NCI-H69 (cell line): ENCODE measurements at regions not wholly inside any gene's neighbourhood (a gene's known extent, or its start where the extent isn't known, plus 50 kb on each side); places are given as distances from the start of the nearest gene placed in this dataset.
"Not testable (repeated sequence)": the region's sequence is repeated elsewhere in the genome, so short reads cannot be mapped to it uniquely, and the experiment has no call there.

ENCODE experiments used
- DNase-seq: peaks from one replicate; lab custom pipeline; 2025; lab: John Stamatoyannopoulos, UW

DNA sequence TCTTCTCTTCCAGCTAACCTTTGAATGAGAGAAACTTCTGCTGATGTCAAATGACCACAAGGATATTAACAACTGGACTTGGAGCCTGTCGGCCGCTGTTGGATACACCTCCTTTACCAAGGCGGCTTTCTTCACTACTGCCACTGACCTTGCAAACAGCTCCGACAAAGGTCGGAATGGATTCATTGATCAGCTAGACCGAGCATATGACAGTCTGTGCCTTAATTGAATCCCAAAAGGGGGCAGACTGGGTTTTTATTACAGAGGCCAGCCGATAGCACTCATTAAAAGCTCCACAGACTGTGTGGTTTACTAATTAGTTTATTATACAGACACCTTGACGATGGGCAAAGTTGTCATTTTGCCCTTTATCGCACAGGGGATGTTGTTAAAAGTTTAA lies 394.5 kb downstream of the RERGL start:
- no peak for DNase-seq

DNA sequence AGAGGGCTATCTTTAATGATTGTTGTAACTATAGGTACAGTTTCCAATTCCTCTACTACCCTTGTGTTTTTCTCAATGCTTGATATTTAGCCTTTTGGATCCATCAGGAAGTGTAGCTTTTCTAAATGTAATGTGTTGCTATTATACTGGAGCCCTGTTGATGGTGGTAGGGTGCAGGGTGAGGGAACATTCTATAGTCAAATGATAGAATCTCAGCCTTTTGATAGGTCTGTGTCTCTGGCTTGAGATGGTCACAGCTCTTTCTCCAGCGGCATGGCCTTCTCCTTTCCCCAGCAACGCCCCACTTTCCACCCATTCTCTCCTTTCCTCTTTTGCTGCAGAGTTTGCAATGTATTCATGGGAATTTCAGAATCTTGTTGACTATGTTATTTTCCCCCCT lies 398.6 kb downstream of the RERGL start:
- DNase-seq: no peak

- no peak for DNase-seq
Observed at GRCh38 chr12:17680220-17680619, 409.8 kb downstream of the RERGL start.

DNA sequence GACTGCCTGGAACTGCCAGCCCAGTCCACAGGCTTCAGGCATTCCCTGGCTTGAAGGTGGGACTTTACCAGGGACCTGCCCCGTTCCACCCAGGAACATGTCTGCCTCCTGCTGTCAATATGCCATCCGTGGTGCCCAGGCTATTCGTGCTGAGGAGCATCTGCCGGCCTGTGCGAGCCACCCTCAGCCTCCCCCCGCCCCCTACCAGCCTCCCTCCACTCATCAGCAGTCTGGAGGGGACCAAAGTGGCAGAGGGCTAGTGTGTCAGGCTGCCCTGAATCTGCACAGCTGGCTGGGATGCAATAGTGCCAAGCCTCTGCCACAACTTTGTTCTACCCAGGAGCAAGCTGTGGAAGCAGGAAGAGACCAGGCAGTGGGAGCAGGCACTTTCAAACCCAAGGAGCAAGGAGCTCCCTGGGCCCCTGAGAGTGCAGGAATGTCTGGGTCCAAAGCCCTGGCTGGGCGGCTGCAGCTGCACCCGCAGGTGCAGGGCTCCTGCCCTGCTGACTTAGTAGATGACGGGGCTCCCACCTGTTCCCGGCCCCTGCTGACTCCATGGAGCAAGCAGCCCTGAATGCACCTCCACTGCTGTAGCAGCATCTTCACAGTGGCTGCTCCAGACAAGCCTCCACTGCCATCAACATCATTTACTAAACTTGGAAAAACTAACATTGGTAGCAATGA lies 423.2 kb downstream of the RERGL start:
- DNase-seq: no peak

- DNase-seq: no peak
Observed at GRCh38 chr12:17665839-17666238, 424.2 kb downstream of the RERGL start.

GRCh38 chr12:17661250-17661649 lies 428.7 kb downstream of the RERGL start:
- peak; percentile 1 for DNase-seq

DNA sequence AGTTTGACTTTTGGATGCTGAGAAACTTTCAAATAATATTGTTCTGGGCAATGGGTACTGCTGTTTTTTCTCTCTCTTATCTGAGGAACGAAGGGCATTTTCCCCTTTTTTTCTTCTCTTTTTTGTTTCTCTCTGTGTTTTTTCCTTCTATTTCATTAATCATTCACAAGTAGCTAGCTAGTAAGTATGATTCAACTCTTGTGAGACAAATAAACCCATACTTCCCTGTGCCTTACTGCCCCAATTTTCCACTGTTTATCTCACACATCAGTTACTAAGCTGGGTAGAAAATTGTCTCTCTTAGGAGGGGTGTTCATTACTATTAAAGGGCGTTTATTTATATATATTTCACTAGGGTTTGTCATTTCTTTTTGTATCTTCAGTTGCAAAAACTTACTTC lies 437.6 kb downstream of the RERGL start:
- no peak for DNase-seq

DNA sequence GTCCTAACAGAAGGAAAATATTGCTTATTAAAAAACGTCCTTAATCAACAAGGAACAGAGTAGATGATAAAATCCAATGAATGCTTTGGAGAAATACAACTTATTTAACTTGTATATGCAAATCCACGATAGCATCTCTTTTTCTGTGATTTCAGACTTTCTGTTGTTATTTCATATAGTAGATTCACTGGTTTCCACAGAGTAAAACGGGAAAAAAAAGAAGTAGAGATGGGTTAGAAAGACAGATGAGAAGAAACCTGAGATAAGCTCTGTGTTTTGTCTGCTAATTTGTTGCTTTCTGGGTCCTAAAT lies 447.7 kb downstream of the RERGL start:
- DNase-seq: no peak

- no peak for DNase-seq
Observed at GRCh38 chr12:17640615-17641014, 449.4 kb downstream of the RERGL start.

DNA sequence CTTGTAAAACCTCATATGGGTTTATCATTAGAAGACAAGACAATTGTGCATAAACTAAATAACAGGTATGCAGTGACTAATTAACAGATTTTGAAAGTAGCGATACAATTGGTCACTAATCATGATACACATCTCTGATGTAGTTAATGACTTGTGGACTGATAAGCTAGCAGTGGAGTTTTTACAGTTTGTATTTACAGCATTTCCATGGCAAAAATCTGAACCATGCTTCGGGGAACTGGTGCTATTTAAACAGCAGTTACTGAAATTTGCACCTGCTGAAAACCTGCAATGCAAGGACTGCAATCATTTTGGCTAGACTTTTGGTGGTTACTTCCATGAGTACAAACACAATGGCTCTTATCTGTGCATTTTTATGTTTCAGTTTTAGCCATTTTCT lies 471.2 kb downstream of the RERGL start:
- DNase-seq: no peak

GRCh38 chr12:17609701-17610100 lies 480.3 kb downstream of the RERGL start:
- DNase-seq: no peak

GRCh38 chr12:17609153-17609552 lies 480.8 kb downstream of the RERGL start:
- peak; percentile 36 for DNase-seq

DNA sequence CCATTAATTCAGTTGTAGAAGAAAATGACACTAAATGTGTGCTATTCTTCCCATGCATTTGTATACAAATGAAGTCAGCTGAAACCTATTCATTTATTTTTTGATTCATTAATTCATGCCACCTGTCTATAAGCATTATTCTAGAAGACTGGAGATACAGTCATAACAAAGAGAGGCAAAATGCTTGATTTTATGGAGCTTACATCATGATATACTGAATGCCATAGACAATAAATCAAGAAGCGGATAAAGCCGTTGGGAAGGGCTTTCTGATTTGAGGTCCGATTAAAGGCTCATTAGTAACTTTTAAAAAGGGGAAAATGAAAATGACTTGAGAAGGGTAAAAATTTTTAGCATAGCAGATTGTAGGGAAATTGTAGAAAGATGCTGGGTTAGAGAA lies 494.9 kb downstream of the RERGL start:
- no peak for DNase-seq

DNA sequence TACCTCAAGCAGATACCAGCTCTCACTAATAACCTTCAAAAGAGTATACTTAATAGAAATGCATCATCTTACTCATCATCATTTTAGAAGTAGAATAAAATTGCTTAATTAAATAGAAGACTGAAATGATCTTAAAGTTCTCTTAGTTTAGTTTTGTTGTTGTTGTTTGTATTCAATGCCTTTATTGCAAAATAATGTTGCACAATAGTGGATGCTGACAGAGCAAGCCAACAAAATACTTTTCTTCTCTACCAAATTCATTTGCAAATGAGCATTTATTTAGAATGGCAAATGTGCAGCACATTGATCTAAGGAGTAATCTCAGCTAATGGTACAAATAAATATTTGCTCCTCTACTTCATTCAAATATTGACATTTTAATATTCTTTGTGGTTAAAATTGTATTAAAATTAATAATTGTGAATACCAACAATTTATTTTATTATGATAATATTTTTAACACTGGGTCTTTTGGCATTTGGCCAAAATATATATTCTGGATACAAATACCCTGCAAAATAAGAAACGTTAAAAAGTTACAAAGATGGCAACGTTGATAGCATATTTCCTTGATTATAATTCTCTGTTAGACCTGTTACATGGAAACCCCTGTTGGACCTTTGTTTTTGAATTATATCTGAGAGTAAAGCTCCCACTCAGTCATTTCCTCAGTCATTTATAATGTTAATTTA lies 496.1 kb downstream of the RERGL start:
- no peak for DNase-seq

DNA sequence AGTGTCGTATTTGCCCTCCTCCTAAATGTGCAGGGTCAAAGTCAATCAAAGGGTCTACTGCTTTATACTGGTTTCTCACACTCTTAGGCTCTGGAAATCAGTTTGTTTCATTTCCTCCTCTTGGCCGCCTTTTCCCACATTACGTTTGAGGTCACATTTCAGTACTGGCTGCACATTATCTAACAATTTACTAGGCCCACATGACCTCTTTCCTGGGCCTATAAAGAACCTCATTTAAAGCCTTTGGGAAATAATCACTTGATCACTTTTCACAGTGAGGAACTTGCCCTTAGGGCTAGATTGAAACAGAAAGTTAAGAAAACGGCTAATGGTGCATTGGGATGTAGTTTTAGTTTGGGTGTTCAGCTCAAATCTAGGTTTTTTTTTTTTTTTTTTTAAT lies 497.5 kb downstream of the RERGL start:
- peak; percentile 10 for DNase-seq

DNA sequence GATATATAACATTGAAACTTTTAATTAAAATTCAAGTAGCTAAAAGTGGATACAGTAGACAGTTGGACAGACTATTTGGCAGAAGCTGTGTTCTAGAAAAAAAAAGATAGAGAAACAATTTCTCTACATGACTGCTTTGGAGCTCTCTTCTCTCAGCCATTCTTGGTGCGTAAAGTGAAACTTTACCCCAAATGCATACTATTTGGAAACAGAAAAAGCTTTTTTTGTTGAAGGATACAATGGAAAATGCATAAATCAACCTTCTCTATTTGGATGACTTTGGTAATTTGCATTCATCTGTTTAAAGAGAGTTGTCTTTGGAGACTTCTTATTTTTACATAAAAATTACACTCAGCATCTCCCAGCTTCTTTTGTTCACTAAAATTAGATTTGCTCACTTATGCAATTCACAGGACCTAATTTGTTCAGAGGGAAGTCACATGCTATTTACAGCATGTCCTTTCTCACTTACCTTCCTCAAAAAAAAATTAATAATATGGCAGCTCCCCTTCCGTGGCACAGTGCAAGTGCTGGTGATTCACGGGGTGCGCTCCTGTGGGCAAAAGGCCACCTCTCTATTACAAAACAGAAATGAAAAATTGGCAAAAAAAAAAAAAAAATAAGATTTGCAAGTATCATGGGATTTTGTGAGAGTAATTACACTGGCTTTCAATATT lies 498.9 kb downstream of the RERGL start:
- no peak for DNase-seq

DNA sequence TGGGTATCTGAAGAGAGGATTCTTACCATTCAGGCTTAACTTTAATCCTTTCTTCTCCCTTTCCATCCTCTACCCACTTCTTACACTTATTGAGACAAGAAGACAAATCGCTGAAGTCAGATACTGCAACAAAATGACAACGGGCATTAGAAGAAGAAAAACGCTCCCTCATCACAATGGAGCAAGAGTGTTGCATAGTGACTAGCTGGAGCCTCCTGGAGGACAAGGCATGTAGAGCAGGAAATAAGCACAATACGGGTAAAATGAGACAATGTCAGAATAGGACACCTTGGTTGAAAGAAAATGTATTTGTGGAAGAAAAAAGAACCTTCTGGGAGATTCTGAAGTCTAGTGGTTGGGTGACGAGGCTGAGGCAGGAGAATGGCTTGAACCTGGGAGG lies 501.0 kb downstream of the RERGL start:
- DNase-seq: peak; percentile 34

DNA sequence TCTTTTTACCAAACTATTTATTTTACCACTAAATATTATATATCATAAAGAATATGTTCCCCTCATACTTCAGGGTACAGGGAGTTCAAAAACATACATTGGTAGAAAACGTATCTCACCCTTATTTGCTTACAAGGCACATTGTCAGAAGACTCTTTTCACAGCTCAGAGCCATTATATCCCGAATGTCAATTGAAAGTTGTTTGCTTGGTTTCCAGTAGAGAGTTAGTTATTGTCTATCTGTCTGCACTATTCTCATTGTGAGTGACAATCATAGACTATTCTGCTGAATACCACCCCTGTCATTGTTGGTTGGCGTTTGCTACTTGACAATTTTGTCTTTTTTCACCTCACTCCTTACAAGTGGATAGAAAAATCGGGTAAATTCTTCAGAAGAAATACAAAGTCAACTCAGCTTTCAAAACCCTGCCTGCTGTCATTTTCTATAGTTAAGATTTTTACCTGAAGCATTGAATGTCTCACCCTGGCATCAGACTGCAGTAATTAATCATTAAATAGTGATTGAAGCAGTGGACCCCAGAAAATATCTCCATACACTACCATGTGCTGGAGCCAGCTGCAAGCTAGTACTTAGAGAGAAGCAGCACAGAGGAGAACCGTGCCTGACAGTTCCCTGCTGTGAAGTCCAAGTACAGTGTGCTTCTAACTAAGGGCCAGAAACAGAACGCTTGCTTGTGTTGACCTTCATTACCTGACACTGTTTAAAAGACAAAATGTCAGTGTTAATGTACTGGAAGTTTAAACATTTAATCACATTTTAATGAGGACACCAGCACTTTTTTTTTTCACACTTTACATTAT lies 510.6 kb downstream of the RERGL start:
- DNase-seq: peak; percentile 78

GRCh38 chr12:17577405-17577804 lies 512.6 kb downstream of the RERGL start:
- peak; percentile 1 for DNase-seq

DNA sequence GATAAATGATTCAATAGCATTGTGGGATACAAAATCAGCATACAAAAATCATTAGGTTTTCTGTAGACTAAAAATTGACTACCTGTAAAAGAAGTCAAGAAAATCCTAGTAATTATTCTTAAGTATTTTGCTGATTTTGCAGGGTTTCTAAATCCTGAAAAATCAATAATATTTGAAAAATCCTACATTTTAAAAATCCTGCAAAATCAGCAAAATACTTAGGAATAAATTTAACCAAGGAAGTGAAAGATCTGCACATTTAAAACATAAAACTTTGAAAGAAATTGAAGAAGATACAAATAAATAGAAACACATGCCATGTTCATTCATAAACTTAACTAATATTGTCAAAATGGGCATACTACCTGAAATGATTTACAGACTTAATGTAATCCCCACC lies 517.7 kb downstream of the RERGL start:
- DNase-seq: no peak

DNA sequence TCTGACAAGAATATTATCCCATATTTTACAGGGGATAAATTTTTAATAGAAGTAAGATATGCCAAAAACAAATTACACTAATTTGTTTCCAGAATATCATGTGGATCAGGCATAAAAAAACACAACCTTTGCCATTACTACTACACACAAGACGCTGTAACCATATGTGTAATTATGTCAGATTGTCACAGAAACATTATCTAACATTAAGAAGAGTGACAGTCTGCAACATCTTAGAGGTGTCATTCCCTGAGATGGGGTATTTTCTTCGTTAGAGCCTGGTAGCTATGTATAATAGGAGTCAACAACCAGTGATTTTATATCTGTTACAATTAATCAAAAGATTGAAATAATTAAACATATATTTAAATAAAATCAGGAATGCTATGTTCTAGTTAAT lies 518.9 kb downstream of the RERGL start:
- no peak for DNase-seq

- not testable (repeated sequence) for DNase-seq
Observed at GRCh38 chr12:17564630-17565029, 525.4 kb downstream of the RERGL start.

GRCh38 chr12:17550011-17550410 lies 540.0 kb downstream of the RERGL start:
- no peak for DNase-seq
